ENCODE measurements at regions not wholly inside any gene's neighbourhood (a gene's known extent, or its start where the extent isn't known, plus 50 kb on each side); places are given as distances from the start of the nearest gene placed in this dataset.

GRCh38 chr2:15107137-15107536 lies 454.0 kb downstream of the NBAS start:
- DNase-seq = no peak

GRCh38 chr2:15111718-15112117 lies 449.4 kb downstream of the NBAS start:
- no peak for DNase-seq

GRCh38 chr2:15112216-15112615 lies 448.9 kb downstream of the NBAS start:
- peak; percentile 1 for DNase-seq

DNA sequence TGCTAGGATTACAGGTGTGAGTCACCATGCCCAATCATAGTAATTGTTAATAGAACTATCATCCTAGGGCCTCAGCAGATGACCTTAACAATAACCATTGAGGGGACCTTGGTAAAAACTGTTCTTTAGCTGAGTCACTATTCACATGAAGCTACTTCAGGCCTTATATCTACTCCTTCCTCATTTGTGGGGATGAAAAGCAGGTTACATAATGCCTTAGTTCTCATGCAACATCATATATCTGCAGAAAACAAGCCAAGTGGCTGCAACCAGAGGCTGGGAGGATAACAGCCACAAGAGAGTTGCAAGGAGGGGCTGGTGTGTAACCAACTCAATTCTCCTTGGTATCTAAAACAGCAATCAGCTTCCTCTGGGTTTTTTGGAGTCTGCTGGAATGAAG lies 445.4 kb downstream of the NBAS start:
- no peak for DNase-seq

- DNase-seq = no peak
Observed at GRCh38 chr2:15116830-15117229, 444.3 kb downstream of the NBAS start.
